ENCODE measurements at regions not wholly inside any gene's neighbourhood (a gene's known extent, or its start where the extent isn't known, plus 50 kb on each side); places are given as distances from the start of the nearest gene placed in this dataset.
"Not testable (repeated sequence)": the region's sequence is repeated elsewhere in the genome, so short reads cannot be mapped to it uniquely, and the experiment has no call there.

GRCh38 chrX:143298663-143299241 is 218.5 kb downstream of the SPANXN3 start:
- Histone ChIP-seq H3K4me3 (no peak overlapping the region), H3K36me3 (ENCODE audit: low read depth, missing control alignments) (no peaks in the 10 kb centered on the region), H3K4me1 (no peaks in the 10 kb centered on the region), H3K9me3 (no peaks in the 10 kb centered on the region), H3K27me3 (no peaks in the 10 kb centered on the region), H3K27ac (no peak overlapping the region)
- WGBS, 2 donors = 29 to 39% methylated on average over 3 of the region's 3 CpGs
- no peak for TF ChIP-seq POLR2A (IDR thresholded peaks at IDR 0.05)
- TF ChIP-seq, protein P1, sequence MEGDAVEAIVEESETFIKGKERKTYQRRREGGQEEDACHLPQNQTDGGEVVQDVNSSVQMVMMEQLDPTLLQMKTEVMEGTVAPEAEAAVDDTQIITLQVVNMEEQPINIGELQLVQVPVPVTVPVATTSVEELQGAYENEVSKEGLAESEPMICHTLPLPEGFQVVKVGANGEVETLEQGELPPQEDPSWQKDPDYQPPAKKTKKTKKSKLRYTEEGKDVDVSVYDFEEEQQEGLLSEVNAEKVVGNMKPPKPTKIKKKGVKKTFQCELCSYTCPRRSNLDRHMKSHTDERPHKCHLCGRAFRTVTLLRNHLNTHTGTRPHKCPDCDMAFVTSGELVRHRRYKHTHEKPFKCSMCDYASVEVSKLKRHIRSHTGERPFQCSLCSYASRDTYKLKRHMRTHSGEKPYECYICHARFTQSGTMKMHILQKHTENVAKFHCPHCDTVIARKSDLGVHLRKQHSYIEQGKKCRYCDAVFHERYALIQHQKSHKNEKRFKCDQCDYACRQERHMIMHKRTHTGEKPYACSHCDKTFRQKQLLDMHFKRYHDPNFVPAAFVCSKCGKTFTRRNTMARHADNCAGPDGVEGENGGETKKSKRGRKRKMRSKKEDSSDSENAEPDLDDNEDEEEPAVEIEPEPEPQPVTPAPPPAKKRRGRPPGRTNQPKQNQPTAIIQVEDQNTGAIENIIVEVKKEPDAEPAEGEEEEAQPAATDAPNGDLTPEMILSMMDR (IDR thresholded peaks at IDR 0.05) = no peak
- intact Hi-C loops (cut with DNase I; ENCODE audit: low total_unique reads) = no loop called here
- DNase-seq = no peak

- Histone ChIP-seq H3K27ac (no peak overlapping the region), H3K4me3 (no peak overlapping the region), H3K27me3 (no peaks in the 10 kb centered on the region), H3K36me3 (ENCODE audit: low read depth, missing control alignments) (no peaks in the 10 kb centered on the region), H3K9me3 (no peaks in the 10 kb centered on the region), H3K4me1 (no peaks in the 10 kb centered on the region)
- DNase-seq = no peak
- TF ChIP-seq, protein P1 (IDR thresholded peaks at IDR 0.05) = no peak
- no peak for TF ChIP-seq POLR2A (IDR thresholded peaks at IDR 0.05)
- intact Hi-C loops (cut with DNase I; ENCODE audit: low total_unique reads) = no loop called here
- 81 to 100% methylated on average over 1 of the region's 1 CpG for WGBS, 2 donors
These were observed 220.8 kb downstream of the SPANXN3 start for GRCh38 chrX:143296521-143296920.

DNA sequence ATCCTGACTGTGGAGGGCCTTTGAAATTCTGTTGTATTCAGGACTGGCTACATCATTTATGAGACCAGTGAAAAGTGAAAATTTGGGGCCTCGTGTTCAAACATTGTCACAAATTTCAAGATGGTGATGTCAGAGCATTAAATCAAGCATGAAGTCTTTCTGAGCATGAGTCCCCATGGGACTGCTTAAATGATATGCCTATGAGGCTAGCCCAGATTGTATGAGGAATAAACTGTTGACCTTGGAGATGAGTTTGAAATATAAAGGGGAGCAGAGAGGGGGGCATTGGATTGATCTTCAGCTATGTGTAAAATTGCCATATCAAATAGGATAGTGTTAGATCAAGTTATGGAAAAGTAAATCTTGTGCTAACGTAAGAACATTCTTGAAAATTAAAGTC is 230.0 kb downstream of the SPANXN3 start:
- Histone ChIP-seq H3K27me3 (no peaks in the 10 kb centered on the region), H3K4me3 (no peak overlapping the region), H3K9me3 (no peaks in the 10 kb centered on the region), H3K4me1 (no peaks in the 10 kb centered on the region), H3K27ac (no peak overlapping the region), H3K36me3 (ENCODE audit: low read depth, missing control alignments) (no peaks in the 10 kb centered on the region)
- 25 to 30% methylated on average over 2 of the region's 2 CpGs for WGBS, 2 donors
- DNase-seq = no peak
- intact Hi-C loops (cut with DNase I; ENCODE audit: low total_unique reads) = no loop called here
- TF ChIP-seq, protein P1 (IDR thresholded peaks at IDR 0.05) = no peak
- no peak for TF ChIP-seq POLR2A (IDR thresholded peaks at IDR 0.05)

DNA sequence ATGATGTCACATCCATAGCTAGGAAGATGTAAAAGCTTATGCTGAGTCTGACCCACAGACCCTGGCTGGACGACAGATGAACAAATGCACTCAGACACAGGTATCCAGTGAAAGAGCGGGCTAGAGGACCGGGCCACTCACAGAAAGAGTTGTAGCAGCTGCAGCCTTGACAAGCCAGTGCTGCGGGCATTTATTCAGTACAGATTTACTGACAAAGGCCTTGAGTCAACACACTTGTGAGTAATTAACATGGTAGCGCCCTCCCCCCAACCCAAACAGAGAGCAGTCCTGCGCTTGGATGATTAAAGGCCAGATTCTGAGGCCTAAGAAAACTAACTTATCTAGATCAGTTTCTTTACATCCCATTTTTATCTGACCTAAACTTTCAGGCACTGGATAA is 244.6 kb downstream of the SPANXN4 start:
- no peak overlapping the region for H3K27ac ChIP-seq
- no peaks in the 10 kb centered on the region for H3K36me3 ChIP-seq (ENCODE audit: low read depth, missing control alignments)
- H3K4me1 ChIP-seq = no peaks in the 10 kb centered on the region
- TF ChIP-seq, protein P1 (IDR thresholded peaks at IDR 0.05) = no peak
- no peak for TF ChIP-seq POLR2A (IDR thresholded peaks at IDR 0.05)
- no peaks in the 10 kb centered on the region for H3K9me3 ChIP-seq
- H3K4me3 ChIP-seq = no peak overlapping the region
- intact Hi-C loops (cut with DNase I; ENCODE audit: low total_unique reads) = no loop called here
- 76 to 87% methylated on average over 5 to 6 of the region's 6 CpGs for WGBS, 2 donors
- H3K27me3 ChIP-seq = no peaks in the 10 kb centered on the region
- no peak for DNase-seq

DNA sequence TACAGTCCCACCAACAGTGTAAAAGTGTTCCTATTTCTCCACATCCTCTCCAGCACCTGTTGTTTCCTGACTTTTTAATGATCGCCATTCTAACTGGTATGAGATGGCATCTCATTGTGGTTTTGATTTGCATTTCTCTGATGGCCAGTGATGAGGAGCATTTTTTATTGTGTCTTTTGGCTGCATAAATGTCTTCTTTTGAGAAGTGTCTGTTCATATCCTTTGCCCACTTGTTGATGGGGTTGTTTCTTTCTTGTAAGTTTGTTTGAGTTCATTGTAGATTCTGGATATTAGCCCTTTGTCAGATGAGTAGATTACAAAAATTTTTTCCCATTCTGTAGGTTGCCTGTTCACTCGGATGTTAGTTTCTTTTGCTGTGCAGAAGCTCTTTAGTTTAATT is 218.9 kb downstream of the SPANXN4 start:
- H3K36me3 ChIP-seq (ENCODE audit: low read depth, missing control alignments); intact Hi-C loops (cut with DNase I; ENCODE audit: low total_unique reads); H3K27ac ChIP-seq; H3K9me3 ChIP-seq; H3K27me3 ChIP-seq; H3K4me3 ChIP-seq; DNase-seq; H3K4me1 ChIP-seq: not testable (repeated sequence)
- WGBS, 2 donors = 76 to 92% methylated on average over 1 to 2 of the region's 2 CpGs

Data from testis (tissue), 2 donors.